ENCODE measurements at regions not wholly inside any gene's neighbourhood (a gene's known extent, or its start where the extent isn't known, plus 50 kb on each side); places are given as distances from the start of the nearest gene placed in this dataset.
"Not testable (repeated sequence)": the region's sequence is repeated elsewhere in the genome, so short reads cannot be mapped to it uniquely, and the experiment has no call there.

DNA sequence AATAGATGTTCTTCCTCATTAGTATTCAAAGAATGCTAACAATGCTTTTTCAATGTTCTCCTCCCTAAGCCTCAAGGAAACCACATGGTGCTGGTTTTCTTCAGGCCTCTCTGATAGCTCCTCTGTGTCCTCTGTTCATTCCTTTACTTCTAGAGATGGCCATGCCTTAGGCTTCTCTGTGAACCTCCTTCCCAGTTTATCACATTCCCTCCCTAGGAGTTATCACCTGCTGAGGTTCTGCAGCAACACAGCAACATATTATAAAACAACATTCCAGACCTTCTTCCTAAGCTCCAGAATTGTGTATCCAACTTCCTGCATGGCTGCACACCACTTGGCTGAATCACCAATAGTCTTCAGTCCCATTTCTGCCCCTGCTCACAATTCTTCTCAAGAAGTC lies 325.5 kb downstream of the IRS1 start:
- no peak for DNase-seq (ENCODE audit: low read depth)

DNA sequence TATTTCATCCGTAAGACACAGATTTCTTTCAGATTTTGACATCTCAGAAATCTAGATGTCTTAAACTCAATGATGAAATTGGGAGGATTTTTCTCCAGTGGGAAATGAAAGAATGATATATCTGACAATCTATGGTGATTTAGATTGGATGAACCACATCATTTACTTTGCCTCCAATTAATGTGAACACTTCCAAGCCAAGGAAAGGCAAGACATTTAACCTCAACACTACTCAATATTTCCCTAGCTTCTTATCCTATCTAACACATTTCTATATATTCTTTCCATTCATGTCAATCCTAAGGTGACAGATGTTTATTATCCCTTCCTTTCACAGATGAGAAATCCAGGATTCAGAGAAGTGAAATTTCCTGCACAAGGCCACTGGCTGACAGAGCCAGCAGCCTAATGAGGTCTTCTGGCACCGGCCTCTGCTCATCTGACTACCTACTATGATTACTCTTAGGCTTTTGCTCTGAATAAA lies 327.6 kb downstream of the IRS1 start:
- no peak for DNase-seq (ENCODE audit: low read depth)

DNA sequence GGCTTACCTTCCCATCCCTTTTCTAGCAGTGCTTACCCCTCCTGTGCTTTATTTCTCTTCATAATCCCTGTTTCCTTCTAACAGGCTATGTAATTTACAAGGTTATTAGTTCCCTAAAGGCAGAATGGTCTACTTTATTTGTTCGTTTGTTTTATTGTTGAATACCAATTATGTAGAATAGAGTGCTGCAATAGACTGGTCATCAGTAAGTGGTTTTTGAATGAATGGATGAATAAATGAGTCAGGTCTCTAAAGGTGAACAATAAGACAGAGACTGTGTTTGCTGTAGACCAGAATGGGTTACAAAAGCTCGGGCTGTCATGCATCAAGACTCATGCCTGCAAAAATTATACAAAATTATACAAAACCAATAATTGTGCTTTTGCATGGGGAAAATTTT lies 332.0 kb downstream of the IRS1 start:
- no peak for DNase-seq (ENCODE audit: low read depth)

DNA sequence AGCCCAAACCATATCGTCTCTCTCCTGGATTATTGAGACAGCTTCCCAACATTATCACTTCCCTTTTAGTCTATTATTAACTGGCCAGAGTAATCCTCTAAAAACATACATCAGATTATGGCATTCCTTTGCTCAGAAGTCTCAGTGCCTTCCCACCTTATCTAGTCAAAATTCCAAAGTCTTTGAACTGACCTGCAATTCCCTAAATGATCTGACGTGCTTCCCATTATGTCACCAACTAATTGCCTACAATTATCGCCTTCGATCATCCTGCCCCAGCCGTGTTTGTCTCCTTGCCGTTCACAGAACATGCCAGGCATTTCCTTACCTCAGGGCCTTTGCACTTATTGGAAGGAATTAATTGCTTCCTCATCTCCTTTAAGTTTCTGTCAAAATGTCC lies 332.4 kb downstream of the IRS1 start:
- DNase-seq (ENCODE audit: low read depth) = no peak

DNA sequence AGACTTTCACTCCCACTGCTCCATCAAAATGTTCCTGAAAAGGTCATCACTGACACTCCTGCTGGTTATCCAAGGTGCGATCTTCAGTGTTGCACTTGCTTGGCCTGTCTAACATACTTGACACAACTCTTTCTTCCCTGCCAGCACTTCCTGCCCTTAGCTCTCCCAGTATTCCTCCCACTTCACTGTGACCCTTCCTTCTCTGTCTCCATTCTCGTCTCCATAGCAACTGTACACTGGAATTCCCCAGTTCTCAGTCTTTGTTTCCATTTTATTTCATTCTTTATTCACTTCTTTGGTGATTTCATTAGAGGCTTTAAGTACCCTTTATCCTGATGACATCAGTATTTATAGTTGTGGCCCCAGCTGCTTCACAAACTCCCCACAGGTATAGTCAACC lies 333.0 kb downstream of the IRS1 start:
- no peak for DNase-seq (ENCODE audit: low read depth)

DNA sequence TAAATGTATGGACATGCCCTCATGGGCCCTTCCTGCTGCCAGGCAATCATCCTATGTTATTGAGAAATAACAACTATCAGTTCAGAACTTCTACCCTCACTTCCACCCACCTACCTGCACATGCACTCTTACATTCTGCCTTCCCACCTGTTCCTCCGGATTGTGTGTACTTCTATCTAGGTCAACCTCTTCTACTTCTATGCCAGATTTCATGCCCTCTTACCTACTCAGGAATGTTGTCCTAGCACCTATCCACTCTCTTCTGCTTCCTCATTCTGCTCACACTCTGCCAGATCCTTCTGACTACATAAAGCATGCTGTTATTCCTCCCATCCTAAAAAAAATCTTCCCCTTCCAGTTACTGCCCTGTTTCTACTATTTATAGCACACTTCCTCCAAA lies 333.5 kb downstream of the IRS1 start:
- DNase-seq (ENCODE audit: low read depth) = no peak

DNA sequence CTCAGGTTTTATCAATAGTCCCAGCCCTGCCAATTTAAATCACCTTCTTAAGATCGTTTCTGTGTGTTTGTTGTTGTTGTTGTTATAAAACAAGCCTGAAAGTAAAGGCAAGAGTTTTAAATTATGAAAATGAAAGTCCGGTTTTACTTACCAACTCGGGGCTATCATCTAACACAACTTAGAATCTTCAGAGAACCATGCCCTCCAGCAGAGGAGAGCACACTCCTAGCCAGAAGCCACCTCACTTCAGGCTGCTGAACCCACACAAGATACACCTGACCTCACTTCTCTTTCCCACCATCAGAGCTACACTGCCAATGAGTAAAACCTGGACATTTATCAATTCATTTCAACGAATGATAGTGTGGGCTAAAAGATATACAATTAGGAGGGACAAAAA lies 335.2 kb downstream of the IRS1 start:
- no peak for DNase-seq (ENCODE audit: low read depth)

DNA sequence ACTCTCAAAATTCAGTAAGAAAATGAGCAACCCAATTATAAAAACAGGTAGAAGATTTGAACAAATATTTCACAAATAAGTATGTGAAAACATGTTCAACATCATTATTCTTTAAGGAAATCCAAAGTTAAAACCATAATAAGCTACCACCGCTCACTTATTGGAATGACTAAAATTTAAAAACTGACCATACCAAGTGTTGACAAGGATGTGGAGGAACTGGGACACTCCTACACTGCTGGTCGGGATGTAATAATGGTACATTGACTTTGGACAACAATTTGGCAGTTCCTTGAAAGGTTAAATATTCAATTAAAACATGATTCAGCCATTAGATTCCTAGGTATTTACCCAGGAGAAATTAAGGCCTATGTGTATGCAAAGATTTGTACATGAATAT lies 336.5 kb downstream of the IRS1 start:
- DNase-seq (ENCODE audit: low read depth) = no peak

DNA sequence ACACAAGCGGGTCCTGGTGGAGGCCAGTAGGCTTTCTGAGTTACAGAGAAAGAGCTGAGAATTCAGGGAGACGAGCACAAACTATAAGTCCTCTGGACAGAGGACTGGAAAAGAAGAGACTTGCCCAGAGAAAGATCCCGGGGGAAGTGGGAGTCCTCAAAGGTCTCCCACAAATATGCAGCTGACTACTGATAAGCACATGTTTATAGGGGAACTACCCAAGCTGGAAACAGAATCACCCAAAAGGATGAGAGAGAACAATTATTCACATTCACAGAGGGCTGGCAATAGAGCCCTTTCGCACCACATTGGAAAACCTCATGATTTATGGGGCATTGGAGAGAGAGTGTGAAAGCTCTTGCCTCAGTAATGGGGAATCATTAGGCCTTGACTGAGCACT lies 337.6 kb downstream of the IRS1 start:
- no peak for DNase-seq (ENCODE audit: low read depth)

DNA sequence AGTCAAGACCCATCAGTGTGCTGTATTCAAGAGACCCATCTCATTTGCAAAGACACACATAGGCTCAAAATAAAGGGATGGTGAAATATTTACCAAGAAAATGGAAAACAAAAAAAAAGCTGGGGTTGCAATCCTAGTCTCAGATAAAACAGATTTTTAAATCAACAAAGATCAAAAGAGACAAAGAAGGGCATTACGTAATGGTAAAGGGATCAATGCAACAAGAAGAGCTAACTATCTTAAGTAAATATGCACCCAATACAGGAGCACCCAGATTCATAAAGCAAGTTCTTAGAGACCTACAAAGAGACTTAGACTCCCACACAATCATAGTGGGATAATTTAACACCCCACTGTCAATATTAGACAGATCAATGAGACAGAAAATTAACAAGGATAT lies 343.5 kb downstream of the IRS1 start:
- not testable (repeated sequence) for DNase-seq (ENCODE audit: low read depth)

DNA sequence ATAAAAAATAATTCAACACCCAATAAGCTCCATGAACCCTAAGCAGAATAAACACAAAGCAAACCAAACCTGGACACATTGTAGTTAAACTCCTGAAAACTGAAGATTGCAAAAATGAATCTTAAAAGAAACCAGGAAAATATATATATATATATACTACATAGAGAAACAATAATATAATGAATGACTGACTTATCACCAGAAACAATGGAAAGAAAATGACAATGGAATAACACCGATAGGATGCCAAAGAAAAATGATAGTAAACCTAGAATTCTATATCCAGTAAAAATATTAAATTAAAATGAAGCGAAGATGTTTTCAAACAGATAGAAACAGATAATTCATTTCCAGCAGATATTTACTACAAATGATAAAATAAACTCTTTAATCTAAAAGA lies 346.9 kb downstream of the IRS1 start:
- no peak for DNase-seq (ENCODE audit: low read depth)

DNA sequence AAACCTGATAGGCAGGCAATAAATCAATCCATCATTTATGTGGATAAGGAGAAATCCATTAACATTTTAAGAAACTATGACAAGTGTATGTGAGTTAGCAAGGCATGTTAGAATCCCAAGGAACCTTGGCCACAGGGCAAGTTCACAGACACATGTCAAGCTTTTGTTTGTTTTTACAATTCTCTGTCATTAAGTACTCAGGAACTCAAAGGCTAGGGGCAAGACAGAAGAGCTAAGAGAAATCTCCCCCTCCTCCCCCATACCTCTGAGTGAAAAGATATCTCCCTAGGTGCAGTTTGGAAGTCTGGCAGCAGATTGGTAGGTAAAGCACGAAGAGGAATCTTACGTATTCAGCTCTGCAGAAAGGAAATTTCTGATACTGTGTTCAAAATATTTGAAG lies 348.1 kb downstream of the IRS1 start:
- no peak for DNase-seq (ENCODE audit: low read depth)

DNA sequence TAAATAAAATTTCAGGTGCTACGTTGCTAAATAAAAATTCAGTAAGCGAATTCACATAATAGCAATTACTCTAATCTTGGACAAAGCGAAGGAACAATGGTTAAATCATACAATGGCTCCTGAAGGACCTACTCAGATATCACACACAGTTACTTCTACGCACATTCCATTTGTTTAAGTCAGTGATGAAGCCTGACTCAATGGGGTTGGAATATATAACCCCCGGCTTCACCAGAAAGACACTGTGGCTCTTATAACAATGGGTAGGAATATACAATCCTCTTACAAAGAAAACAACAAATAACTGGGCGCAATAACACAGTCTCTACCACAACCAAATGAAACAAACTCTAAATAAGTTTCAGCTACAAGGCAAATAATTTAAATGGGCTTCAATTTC lies 349.5 kb downstream of the IRS1 start:
- DNase-seq (ENCODE audit: low read depth) = no peak

DNA sequence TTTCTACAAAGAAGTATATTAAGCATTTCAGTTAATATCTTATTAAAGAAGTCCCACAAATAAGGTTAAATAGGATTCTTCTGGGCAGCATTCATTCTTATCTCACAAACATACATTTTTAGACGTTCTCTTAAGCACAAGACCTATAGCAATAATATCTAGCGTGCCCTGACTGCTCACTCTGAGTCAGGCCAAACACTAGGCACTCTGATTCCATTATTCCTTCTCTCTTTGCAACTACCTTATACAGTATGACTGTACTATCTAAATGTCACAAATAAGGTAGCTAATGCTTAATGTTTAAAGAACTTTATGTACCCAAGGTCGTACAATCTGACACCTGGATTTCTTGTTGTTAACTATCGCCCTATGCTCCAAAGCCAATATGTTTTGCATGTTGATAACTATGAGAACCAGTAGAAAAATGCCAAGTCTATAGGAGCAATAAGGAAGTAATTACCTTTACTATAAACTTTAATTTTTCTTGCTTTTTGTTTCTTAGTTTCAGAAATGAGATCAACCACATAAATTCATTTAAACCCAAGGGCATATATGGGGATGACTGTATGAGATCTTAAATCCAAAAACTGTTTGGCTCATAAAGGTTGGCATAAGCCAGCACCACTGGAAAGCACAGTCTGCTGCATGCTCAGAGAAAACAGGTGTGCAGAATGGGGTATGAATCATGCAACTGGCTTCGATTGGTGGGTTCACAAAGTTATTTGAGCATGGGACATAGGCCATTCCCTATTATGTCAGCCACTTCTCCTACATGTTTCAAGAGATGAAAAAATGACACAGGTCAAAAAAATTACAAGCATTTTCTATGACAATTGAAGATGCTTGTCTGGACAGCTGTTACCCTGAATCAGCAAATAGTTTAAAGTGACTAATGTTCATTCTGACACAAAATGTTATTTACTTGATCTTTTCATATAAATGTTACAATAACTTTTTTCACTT lies 352.0 kb downstream of the IRS1 start:
- no peak for DNase-seq (ENCODE audit: low read depth)

DNA sequence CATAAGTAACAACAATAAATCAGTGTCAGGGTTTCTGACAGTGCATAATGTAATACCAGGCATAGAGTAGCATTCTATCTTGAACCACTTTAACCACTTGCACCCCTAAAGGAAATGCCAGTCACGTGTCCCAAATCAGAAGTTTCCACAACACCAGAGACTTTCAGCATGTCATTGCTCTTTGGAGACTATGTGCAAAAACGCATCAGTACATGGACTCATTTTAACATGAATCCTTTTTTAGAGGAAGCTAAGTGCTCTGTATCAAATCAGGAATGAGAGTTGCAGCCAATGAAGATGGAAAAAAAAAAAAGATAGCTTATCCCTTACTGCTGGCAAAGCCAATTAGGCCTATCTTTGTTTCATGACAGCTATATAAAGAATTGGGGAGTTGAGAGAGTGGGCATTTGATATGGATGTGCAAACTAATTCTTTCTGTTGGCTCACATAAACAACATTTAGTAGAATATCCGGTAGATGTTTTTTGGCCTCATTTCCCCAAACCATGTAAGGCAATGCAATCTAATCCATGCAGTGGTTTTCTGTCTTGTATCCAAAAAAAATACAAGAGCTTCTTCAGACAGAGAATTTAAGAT lies 353.1 kb downstream of the IRS1 start:
- DNase-seq (ENCODE audit: low read depth) = peak; percentile 80

DNA sequence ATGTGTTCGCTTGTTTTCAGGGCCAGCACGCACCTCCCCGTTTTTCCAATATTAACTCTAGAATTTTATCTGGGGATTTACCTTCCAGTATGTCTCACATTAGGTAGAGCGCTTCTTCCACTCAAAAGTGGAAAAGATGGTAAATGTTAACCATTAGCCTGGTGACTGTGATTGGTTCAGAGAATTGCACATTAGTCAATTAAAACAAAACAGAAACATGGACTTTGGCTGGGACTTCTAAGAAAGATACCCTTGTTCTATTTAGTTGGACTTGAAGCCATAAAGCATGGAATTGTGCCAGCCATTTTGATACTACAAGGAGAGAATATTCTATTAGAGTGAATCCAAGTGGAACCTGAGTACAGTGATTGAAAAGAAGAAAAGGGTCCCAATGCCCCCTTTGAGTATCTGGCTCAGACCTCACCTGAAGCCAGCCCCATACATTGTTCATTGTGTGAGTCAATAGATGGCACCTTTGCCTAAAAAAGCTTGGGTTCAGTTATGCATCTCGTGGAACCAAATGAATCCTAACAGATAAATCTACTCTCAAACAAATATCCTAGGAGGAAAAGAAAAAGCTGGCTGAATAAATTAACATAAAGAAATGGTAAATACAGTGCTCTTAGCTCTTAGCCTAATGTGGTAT lies 354.3 kb downstream of the IRS1 start:
- no peak for DNase-seq (ENCODE audit: low read depth)

DNA sequence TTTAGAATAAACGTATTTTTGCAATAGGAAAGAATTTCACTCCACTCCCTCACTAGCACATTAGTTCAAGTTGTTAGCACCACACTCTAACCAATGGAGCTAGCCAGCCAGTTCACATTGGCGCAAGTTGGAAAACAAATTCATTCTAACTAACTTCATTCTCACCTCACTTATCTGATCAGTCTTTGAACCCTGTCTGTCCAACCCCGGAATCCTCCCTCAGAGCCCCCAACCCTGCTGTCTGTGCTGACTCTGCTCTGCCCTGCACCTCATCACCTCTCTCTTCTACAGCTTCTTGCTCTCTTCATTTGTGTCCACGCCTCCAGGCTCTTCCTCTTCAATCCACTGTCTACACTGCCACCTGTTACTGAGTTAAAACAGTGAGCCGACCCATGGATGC lies 356.5 kb downstream of the IRS1 start:
- DNase-seq (ENCODE audit: low read depth) = no peak

DNA sequence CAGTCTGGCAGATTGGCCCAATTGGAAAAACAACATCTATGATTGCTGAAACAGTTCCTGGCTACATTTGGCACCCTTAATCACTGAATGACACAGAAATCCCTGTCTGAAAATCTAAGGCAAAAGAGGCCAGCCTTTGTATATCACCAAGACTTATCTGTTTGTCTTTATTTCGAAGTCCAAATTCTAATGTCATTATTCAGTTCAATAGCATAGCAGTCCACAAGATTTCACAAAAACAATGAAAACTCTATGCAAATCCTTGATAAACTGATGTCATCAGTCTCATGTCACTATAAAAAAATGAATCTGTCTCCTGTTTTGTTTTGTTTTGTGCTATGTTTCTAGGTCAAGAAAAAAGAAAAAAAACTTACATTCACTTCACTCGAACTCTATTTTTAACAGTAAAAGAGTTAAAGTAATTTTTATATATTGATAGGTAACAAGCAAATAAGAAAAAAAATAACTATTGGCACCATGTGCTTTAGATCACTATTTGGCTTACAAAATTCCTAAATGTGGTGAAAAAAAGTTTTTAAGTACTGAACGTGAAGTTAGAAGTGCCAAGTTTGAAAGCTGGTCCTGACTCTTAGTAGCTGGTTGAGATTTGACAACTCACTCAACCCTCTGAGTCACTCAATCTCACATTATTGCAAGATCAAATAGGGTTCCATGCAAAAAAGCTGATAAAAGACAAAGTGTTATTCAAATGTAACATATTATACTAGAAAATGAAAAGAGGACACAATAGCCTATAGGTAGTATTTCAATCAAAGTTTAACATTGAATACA lies 359.3 kb downstream of the IRS1 start:
- peak; percentile 77 for DNase-seq (ENCODE audit: low read depth)

DNA sequence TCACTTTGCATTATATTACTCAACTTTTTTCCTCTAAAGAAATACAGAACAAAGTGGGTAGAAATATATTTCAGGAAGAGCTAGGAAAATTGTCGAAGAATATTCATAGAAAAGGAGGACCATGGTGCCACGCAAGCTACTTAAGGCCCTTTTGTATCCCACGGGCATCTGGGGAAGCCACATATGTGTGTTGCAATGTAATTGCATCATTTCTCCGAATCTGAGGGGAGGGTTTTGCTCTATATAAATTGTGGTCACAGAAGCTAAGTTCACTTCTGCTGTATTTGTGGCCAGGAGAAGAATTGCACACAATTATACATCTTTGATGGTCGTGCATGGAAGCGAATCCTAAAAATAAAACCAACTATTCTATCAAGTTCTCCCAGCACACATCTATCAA lies 360.3 kb downstream of the IRS1 start:
- DNase-seq (ENCODE audit: low read depth) = no peak

DNA sequence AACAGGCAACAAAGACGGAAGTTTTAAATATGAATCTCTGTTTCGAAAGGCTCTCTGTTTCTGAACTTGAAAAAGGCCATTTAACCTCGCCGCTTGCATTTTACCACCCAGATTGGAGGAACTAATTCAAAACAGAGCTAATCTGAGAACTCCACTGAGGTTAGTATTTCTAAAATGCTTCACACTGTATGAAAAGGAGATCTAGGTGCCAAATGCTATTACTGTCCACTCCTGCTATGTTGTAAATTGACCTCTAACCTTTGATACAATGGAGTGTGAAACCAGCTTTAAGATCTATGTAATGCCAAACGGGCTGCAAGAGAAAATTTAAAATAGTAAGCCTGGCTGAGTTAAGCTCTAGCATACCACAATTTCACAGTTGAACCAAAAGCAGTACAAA lies 364.5 kb downstream of the IRS1 start:
- DNase-seq (ENCODE audit: low read depth) = no peak

DNA sequence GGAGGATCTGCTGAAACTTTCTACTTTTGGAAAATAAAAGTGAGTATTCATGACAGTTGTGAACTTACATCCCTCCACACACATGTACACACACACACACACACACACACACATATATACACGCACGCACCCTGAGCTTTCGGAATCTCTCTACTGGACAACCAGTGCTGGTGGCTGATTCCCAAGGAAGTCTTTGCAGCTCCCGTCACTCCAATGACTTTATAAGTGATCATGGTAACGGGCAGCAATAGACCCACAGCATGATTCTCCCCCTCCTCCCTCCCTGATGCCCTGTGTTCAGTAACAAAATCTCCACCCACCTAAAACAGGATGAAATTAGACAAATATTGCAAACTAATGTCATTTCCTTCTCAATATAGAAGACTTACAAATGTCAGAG lies 364.9 kb downstream of the IRS1 start:
- DNase-seq (ENCODE audit: low read depth) = no peak

DNA sequence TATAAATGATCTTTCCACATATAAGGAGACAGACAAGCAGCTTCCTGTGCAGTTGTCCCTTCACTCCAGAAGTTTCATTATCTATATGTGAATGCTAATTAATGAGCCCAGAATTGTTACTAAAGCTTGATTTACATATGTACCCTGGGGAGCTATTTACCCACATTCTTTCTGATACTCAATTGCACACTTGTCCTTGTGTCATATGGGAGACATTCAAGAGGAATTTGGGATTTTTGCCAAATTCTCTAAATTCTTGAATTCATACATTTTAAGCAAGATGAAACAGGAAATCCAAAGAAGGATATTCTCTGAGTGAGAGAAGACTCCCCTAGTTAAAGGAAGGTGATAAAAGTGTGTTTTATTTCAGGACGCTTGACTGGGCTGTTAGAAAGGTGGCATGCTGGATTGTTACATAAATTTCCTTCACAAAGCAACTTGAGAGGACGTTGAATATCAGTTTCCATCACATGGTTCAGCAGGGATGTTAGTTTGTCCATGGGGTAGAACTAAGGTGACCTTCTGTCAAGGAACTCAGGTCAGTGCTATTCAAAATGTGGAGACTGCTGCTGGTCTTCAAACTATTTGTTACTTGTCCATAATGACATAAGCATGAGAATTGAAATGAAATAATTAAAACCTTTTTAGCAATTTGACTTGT lies 368.2 kb downstream of the IRS1 start:
- DNase-seq (ENCODE audit: low read depth) = no peak

Data from stromal cell of bone marrow (primary cell).